ENCODE measurements at regions not wholly inside any gene's neighbourhood (a gene's known extent, or its start where the extent isn't known, plus 50 kb on each side); places are given as distances from the start of the nearest gene placed in this dataset.

GRCh38 chr5:143646961-143647360 lies 165.0 kb upstream of the HMHB1 start:
- TF ChIP-seq, protein P1, sequence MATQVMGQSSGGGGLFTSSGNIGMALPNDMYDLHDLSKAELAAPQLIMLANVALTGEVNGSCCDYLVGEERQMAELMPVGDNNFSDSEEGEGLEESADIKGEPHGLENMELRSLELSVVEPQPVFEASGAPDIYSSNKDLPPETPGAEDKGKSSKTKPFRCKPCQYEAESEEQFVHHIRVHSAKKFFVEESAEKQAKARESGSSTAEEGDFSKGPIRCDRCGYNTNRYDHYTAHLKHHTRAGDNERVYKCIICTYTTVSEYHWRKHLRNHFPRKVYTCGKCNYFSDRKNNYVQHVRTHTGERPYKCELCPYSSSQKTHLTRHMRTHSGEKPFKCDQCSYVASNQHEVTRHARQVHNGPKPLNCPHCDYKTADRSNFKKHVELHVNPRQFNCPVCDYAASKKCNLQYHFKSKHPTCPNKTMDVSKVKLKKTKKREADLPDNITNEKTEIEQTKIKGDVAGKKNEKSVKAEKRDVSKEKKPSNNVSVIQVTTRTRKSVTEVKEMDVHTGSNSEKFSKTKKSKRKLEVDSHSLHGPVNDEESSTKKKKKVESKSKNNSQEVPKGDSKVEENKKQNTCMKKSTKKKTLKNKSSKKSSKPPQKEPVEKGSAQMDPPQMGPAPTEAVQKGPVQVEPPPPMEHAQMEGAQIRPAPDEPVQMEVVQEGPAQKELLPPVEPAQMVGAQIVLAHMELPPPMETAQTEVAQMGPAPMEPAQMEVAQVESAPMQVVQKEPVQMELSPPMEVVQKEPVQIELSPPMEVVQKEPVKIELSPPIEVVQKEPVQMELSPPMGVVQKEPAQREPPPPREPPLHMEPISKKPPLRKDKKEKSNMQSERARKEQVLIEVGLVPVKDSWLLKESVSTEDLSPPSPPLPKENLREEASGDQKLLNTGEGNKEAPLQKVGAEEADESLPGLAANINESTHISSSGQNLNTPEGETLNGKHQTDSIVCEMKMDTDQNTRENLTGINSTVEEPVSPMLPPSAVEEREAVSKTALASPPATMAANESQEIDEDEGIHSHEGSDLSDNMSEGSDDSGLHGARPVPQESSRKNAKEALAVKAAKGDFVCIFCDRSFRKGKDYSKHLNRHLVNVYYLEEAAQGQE (IDR thresholded peaks at IDR 0.05; ENCODE audit: insufficient read depth in 1 of 2, low read depth in 2 of 2, low read length in 1 of 2), result no peak
- TF ChIP-seq POLR2AphosphoS5 (IDR thresholded peaks at IDR 0.05; ENCODE audit: low read depth, low read length) (no peak), TCF7L2 (IDR thresholded peaks at IDR 0.05; ENCODE audit: low read depth, low read length) (no peak), SIN3A (IDR thresholded peaks at IDR 0.05; ENCODE audit: borderline replicate concordance, insufficient read depth, low read depth, low read length) (no peak)
- TF ChIP-seq, protein P2, sequence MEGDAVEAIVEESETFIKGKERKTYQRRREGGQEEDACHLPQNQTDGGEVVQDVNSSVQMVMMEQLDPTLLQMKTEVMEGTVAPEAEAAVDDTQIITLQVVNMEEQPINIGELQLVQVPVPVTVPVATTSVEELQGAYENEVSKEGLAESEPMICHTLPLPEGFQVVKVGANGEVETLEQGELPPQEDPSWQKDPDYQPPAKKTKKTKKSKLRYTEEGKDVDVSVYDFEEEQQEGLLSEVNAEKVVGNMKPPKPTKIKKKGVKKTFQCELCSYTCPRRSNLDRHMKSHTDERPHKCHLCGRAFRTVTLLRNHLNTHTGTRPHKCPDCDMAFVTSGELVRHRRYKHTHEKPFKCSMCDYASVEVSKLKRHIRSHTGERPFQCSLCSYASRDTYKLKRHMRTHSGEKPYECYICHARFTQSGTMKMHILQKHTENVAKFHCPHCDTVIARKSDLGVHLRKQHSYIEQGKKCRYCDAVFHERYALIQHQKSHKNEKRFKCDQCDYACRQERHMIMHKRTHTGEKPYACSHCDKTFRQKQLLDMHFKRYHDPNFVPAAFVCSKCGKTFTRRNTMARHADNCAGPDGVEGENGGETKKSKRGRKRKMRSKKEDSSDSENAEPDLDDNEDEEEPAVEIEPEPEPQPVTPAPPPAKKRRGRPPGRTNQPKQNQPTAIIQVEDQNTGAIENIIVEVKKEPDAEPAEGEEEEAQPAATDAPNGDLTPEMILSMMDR (IDR thresholded peaks at IDR 0.05), result no peak
